Ishikawa (cell line): ENCODE measurements at regions not wholly inside any gene's neighbourhood (a gene's known extent, or its start where the extent isn't known, plus 50 kb on each side); places are given as distances from the start of the nearest gene placed in this dataset.

Experiments
- CEBPB ChIP-seq: IDR thresholded peaks from 2 replicates; pipeline ENCODE4 v1.6.1; 2012
- CREB1 ChIP-seq: IDR thresholded peaks from 2 replicates; pipeline ENCODE4 v1.6.1; 2012; ENCODE audit warnings: low read depth
- EGR1 ChIP-seq: IDR thresholded peaks from 2 replicates; pipeline ENCODE4 v1.6.1; 2012
- EP300 ChIP-seq: IDR thresholded peaks from 2 replicates; pipeline ENCODE4 v1.6.1; 2012; ENCODE audit warnings: borderline replicate concordance
- FOXM1 ChIP-seq: IDR thresholded peaks from 2 replicates; pipeline ENCODE4 v1.6.1; 2012; ENCODE audit warnings: low read depth, borderline replicate concordance
- MAX ChIP-seq: IDR thresholded peaks from 2 replicates; pipeline ENCODE4 v1.6.1; 2012
- NFIC ChIP-seq: IDR thresholded peaks from 2 replicates; pipeline ENCODE4 v1.6.1; 2012
- RAD21 ChIP-seq: IDR thresholded peaks from 2 replicates; pipeline ENCODE4 v1.6.1; 2012; ENCODE audit warnings: low read depth
- TAF1 ChIP-seq: IDR thresholded peaks from 2 replicates; pipeline ENCODE4 v1.6.1; 2012; ENCODE audit warnings: low read depth, mild to moderate bottlenecking
- TCF12 ChIP-seq: IDR thresholded peaks from 2 replicates; pipeline ENCODE4 v1.6.1; 2012; ENCODE audit warnings: low read depth
- TEAD4 ChIP-seq: IDR thresholded peaks from 2 replicates; pipeline ENCODE4 v1.6.1; 2012
- YY1 ChIP-seq: IDR thresholded peaks from 2 replicates; pipeline ENCODE4 v1.6.1; 2012; ENCODE audit warnings: low read depth
- ZBTB7A ChIP-seq: IDR thresholded peaks from 2 replicates; pipeline ENCODE4 v1.6.1; 2012; ENCODE audit warnings: low read depth
- TF ChIP-seq, protein P1 (sequence below): IDR thresholded peaks from 2 replicates; pipeline ENCODE4 v1.6.1; 2012; ENCODE audit warnings: low read depth, mild to moderate bottlenecking
- TF ChIP-seq, protein P2 (sequence below): IDR thresholded peaks from 2 replicates; pipeline ENCODE4 v1.6.1; 2012

DNA sequence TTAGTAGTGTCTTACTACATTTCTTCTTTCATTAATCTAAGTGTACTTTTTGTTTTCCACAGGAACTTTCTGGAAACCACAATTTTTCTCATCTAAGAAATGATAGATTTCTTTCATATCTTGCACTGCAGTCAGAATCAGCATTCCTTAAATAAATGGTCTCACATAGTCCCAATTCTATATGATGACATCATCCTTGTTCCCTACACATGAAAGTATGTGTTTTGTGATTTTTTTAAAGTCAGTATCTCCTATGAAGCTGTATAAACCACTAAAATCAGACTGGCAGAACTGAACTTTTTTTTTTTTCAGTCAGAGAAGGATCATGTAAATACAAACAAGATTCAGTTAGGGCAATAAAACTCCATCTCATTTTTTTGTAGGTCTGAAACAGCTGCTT lies 742.6 kb upstream of the CXADR start:
- TF ChIP-seq YY1 (no peak), ZBTB7A (no peak), CREB1 (no peak), TEAD4 (no peak), EGR1 (no peak)
- TF ChIP-seq, protein P1, sequence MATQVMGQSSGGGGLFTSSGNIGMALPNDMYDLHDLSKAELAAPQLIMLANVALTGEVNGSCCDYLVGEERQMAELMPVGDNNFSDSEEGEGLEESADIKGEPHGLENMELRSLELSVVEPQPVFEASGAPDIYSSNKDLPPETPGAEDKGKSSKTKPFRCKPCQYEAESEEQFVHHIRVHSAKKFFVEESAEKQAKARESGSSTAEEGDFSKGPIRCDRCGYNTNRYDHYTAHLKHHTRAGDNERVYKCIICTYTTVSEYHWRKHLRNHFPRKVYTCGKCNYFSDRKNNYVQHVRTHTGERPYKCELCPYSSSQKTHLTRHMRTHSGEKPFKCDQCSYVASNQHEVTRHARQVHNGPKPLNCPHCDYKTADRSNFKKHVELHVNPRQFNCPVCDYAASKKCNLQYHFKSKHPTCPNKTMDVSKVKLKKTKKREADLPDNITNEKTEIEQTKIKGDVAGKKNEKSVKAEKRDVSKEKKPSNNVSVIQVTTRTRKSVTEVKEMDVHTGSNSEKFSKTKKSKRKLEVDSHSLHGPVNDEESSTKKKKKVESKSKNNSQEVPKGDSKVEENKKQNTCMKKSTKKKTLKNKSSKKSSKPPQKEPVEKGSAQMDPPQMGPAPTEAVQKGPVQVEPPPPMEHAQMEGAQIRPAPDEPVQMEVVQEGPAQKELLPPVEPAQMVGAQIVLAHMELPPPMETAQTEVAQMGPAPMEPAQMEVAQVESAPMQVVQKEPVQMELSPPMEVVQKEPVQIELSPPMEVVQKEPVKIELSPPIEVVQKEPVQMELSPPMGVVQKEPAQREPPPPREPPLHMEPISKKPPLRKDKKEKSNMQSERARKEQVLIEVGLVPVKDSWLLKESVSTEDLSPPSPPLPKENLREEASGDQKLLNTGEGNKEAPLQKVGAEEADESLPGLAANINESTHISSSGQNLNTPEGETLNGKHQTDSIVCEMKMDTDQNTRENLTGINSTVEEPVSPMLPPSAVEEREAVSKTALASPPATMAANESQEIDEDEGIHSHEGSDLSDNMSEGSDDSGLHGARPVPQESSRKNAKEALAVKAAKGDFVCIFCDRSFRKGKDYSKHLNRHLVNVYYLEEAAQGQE, result no peak
- TF ChIP-seq, protein P2, sequence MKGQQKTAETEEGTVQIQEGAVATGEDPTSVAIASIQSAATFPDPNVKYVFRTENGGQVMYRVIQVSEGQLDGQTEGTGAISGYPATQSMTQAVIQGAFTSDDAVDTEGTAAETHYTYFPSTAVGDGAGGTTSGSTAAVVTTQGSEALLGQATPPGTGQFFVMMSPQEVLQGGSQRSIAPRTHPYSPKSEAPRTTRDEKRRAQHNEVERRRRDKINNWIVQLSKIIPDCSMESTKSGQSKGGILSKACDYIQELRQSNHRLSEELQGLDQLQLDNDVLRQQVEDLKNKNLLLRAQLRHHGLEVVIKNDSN, result no peak

GRCh38 chr21:16773206-16773605 lies 739.6 kb upstream of the CXADR start:
- TF ChIP-seq TEAD4 (peak; percentile 74), CREB1 (no peak)

DNA sequence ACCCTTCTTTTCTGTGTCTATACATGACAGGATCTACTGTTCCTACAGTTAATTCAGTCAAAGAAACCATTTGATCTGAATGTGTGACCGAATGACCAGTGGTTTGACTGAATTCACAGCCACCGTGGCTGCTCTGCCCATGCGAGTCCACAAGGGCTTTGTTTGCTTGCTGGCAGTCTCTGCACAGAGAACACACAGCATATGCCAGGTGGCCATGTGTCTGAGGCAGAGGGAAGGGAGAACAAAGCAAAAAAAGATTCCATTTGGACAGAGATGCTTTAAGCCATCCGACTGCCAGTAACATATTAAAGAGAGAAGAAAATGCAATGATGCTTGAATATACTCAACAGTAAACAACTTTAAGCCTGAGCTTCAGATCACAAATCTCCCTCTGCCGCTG lies 737.8 kb upstream of the CXADR start:
- no peak for TF ChIP-seq ZBTB7A
- TF ChIP-seq NFIC, result no peak
- no peak for TF ChIP-seq RAD21
- TF ChIP-seq MAX, result no peak
- TF ChIP-seq FOXM1, result no peak
- TF ChIP-seq TCF12, result no peak

- TF ChIP-seq, protein P2, result no peak
- no peak for TF ChIP-seq MAX
- no peak for TF ChIP-seq TEAD4
- TF ChIP-seq EGR1, result no peak
- no peak for TF ChIP-seq CEBPB
- no peak for TF ChIP-seq NFIC
- TF ChIP-seq TAF1, result no peak
- no peak for TF ChIP-seq ZBTB7A
- TF ChIP-seq, protein P1, result no peak
- no peak for TF ChIP-seq YY1
- TF ChIP-seq TCF12, result no peak
- no peak for TF ChIP-seq EP300
- TF ChIP-seq RAD21, result no peak
- no peak for TF ChIP-seq CREB1
- no peak for TF ChIP-seq FOXM1
These were observed 735.7 kb upstream of the CXADR start for GRCh38 chr21:16777041-16777720.

DNA sequence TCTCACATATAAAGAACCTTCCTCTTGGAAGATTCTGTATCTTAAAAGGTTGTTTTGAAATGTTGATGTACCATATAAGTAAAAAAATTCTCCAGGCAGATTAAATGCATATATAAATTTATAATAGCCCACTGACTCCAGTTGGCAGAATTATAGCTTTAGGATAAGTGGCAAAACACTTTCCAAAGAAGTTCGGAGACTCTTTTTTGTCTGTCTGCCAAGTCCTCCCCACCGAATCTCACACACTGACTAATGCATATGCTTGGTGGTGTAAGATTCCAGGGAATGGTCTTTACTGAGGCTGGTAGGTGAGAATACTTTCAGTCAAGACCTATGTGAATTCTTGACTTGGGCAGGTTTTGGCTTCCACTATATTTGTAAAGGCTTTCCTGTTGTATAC lies 724.3 kb upstream of the CXADR start:
- TF ChIP-seq ZBTB7A, result no peak
- TF ChIP-seq, protein P2, result no peak

GRCh38 chr21:16789636-16790035 lies 723.2 kb upstream of the CXADR start:
- TF ChIP-seq FOXM1, result no peak
- no peak for TF ChIP-seq RAD21
- no peak for TF ChIP-seq TEAD4
- no peak for TF ChIP-seq ZBTB7A
- no peak for TF ChIP-seq EGR1
- no peak for TF ChIP-seq CEBPB
- TF ChIP-seq TAF1, result no peak
- TF ChIP-seq, protein P1, result no peak
- no peak for TF ChIP-seq YY1
- no peak for TF ChIP-seq TCF12
- TF ChIP-seq EP300, result no peak
- no peak for TF ChIP-seq CREB1
- TF ChIP-seq NFIC, result no peak
- TF ChIP-seq, protein P2, result no peak
- no peak for TF ChIP-seq MAX
